HG03342 (cell line): ENCODE measurements at regions not wholly inside any gene's neighbourhood (a gene's known extent, or its start where the extent isn't known, plus 50 kb on each side); places are given as distances from the start of the nearest gene placed in this dataset.
"Not testable (repeated sequence)": the region's sequence is repeated elsewhere in the genome, so short reads cannot be mapped to it uniquely, and the experiment has no call there.

Source experiments
- ATAC-seq: cut with Tn5 transposase; IDR thresholded peaks from one replicate; pipeline ENCODE4 v1.9.1; 2021; ENCODE audit warnings: mild to moderate bottlenecking, moderate library complexity; ENCODE audit not compliant: unreplicated experiment

GRCh38 chr5:106488407-106488806, 1182.3 kb downstream of the EFNA5 start:
- ATAC-seq = no peak

- no peak for ATAC-seq
Measured at GRCh38 chr5:106481374-106481773, 1189.4 kb downstream of the EFNA5 start.

- ATAC-seq = no peak
Measured at GRCh38 chr5:106476630-106477029, 1194.1 kb downstream of the EFNA5 start.

- no peak for ATAC-seq
Measured at GRCh38 chr5:106474066-106474465, 1196.7 kb downstream of the EFNA5 start.

GRCh38 chr5:106459541-106459940, 1211.2 kb downstream of the EFNA5 start:
- no peak for ATAC-seq

GRCh38 chr5:106454651-106455415, 1215.9 kb downstream of the EFNA5 start:
- no peak for ATAC-seq

GRCh38 chr5:106454050-106454449, 1216.7 kb downstream of the EFNA5 start:
- no peak for ATAC-seq

- ATAC-seq = no peak
Measured at GRCh38 chr5:106451998-106452397, 1218.7 kb downstream of the EFNA5 start.

GRCh38 chr5:106443746-106444145, 1227.0 kb downstream of the EFNA5 start:
- no peak for ATAC-seq

GRCh38 chr5:106435185-106435584, 1235.6 kb downstream of the EFNA5 start:
- no peak for ATAC-seq

GRCh38 chr5:106430733-106431132, 1240.0 kb downstream of the EFNA5 start:
- not testable (repeated sequence) for ATAC-seq

GRCh38 chr5:106423109-106423897, 1247.4 kb downstream of the EFNA5 start:
- ATAC-seq = no peak

- no peak for ATAC-seq
Measured at GRCh38 chr5:106420102-106420501, 1250.6 kb downstream of the EFNA5 start.

- ATAC-seq = no peak
Measured at GRCh38 chr5:106418196-106418595, 1252.5 kb downstream of the EFNA5 start.

GRCh38 chr5:106417566-106417965, 1253.2 kb downstream of the EFNA5 start:
- no peak for ATAC-seq

- no peak for ATAC-seq
Measured at GRCh38 chr5:106417163-106417562, 1253.6 kb downstream of the EFNA5 start.

- ATAC-seq = no peak
Measured at GRCh38 chr5:106415541-106415940, 1255.2 kb downstream of the EFNA5 start.

GRCh38 chr5:106414342-106414741, 1256.4 kb downstream of the EFNA5 start:
- no peak for ATAC-seq

GRCh38 chr5:106412606-106413005, 1258.1 kb downstream of the EFNA5 start:
- no peak for ATAC-seq

GRCh38 chr5:106408570-106408969, 1262.2 kb downstream of the EFNA5 start:
- no peak for ATAC-seq

- ATAC-seq = no peak
Measured at GRCh38 chr5:106408141-106408540, 1262.6 kb downstream of the EFNA5 start.

GRCh38 chr5:106401561-106401960, 1269.2 kb downstream of the EFNA5 start:
- no peak for ATAC-seq
